ENCODE measurements at regions not wholly inside any gene's neighbourhood (a gene's known extent, or its start where the extent isn't known, plus 50 kb on each side); places are given as distances from the start of the nearest gene placed in this dataset.

DNA sequence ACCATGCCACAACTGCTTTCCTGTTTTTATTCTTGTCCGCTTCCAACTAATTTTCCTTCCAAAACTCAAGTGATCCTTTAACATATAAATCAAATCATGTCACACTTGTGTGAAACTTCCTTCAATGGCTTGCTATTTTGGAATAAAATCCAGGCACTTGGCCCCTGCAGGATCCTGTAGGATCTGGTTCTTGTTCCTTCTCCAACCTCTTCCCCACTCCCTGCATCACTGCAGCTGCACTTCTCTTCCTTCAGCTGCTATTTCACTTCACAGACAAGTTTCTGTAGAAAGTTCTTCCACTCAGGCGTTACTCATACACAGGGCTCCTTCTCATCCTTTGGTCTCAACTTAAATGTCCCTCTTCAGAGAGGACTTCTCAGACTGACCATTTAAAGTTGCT, 239.7 kb upstream of the BTG1 start:
- H3F3A ChIP-seq (replicated peaks; ENCODE audit: low read depth), result no peaks in the 10 kb centered on the region
- H3K79me2 ChIP-seq (replicated peaks; ENCODE audit: insufficient read depth), result no peaks in the 10 kb centered on the region
- H3K9me2 ChIP-seq (ENCODE audit: insufficient read depth), result no peaks in the 10 kb centered on the region; the same call in 1 of the 2 replicates
- 0 out of 3 replicates have a peak, but pooled peaks cover 3% of the 10 kb centered on the region for H3K9me3 Mint-ChIP-seq
- H3K36me3 ChIP-seq (ENCODE audit: insufficient read depth), result no peaks in the 10 kb centered on the region
- no peaks in the 10 kb centered on the region for H4K20me1 ChIP-seq (replicated peaks; ENCODE audit: insufficient read depth)
- H3K4me1 ChIP-seq (ENCODE audit: insufficient read depth), result no peaks in the 10 kb centered on the region
- DNase-seq (ENCODE audit: low spot score) (no peak), ATAC-seq (no peak)
- H3K4me2 ChIP-seq, result no peak overlapping the region
- no peak for TF ChIP-seq EZH2 (IDR thresholded peaks at IDR 0.05; ENCODE audit: low read depth, unreplicated experiment)
- H3K4me3 ChIP-seq, result no peak overlapping the region
- no peaks in the 10 kb centered on the region for H3K36me3 Mint-ChIP-seq (ENCODE audit: low read depth)
- no peak overlapping the region for H3K27ac Mint-ChIP-seq
- H3K27ac ChIP-seq (ENCODE audit: low read depth), result no peak overlapping the region
- H3K27me3 ChIP-seq (ENCODE audit: insufficient read depth), result no peaks in the 10 kb centered on the region
- H3K4me3 Mint-ChIP-seq, result no peak overlapping the region
- H3K27me3 Mint-ChIP-seq (ENCODE audit: insufficient read depth, low read depth, poor library complexity), result peaks cover 2% of the 10 kb centered on the region
- H2AFZ ChIP-seq, result no peak overlapping the region
- peaks cover 7% of the 10 kb centered on the region; the same call in 2 of the 3 replicates for H3K4me1 Mint-ChIP-seq

- Mint-ChIP-seq H3K27ac (no peak overlapping the region), H3K9me3 (0 out of 3 replicates have a peak, but pooled peaks cover 3% of the 10 kb centered on the region), H3K27me3 (ENCODE audit: insufficient read depth, low read depth, poor library complexity) (peaks cover 3% of the 10 kb centered on the region), H3K4me1 (peaks cover 7% of the 10 kb centered on the region; the same call in 2 of the 3 replicates), H3K36me3 (ENCODE audit: low read depth) (no peaks in the 10 kb centered on the region), H3K4me3 (no peak overlapping the region)
- Histone ChIP-seq H3K9me2 (ENCODE audit: insufficient read depth) (peaks cover under 1% of the 10 kb centered on the region; the same call in 1 of the 2 replicates), H3K4me3 (no peak overlapping the region), H3K79me2 (replicated peaks; ENCODE audit: insufficient read depth) (no peaks in the 10 kb centered on the region), H3K27ac (ENCODE audit: low read depth) (no peak overlapping the region), H3F3A (replicated peaks; ENCODE audit: low read depth) (no peaks in the 10 kb centered on the region), H3K4me1 (ENCODE audit: insufficient read depth) (no peaks in the 10 kb centered on the region), H3K4me2 (no peak overlapping the region), H4K20me1 (replicated peaks; ENCODE audit: insufficient read depth) (no peaks in the 10 kb centered on the region), H3K36me3 (ENCODE audit: insufficient read depth) (no peaks in the 10 kb centered on the region), H3K27me3 (ENCODE audit: insufficient read depth) (no peaks in the 10 kb centered on the region), H2AFZ (no peak overlapping the region)
- no peak for DNase-seq (ENCODE audit: low spot score)
- ATAC-seq, result no peak
- no peak for TF ChIP-seq ZNF462 (CRISPR knock-in tag; IDR thresholded peaks at IDR 0.05)
- no peak for TF ChIP-seq REST (IDR thresholded peaks at IDR 0.05; ENCODE audit: unreplicated experiment)
- TF ChIP-seq EZH2 (IDR thresholded peaks at IDR 0.05; ENCODE audit: low read depth, unreplicated experiment), result no peak
- no peak for TF ChIP-seq ZNF114 (CRISPR knock-in tag; IDR thresholded peaks at IDR 0.05)
- no peak for TF ChIP-seq STAT1 (IDR thresholded peaks at IDR 0.05; ENCODE audit: unreplicated experiment)
- TF ChIP-seq JUNB (IDR thresholded peaks at IDR 0.05; ENCODE audit: unreplicated experiment), result no peak
- no peak for TF ChIP-seq POLR2AphosphoS5 (IDR thresholded peaks at IDR 0.05; ENCODE audit: low read depth)
- TF ChIP-seq, protein P1, sequence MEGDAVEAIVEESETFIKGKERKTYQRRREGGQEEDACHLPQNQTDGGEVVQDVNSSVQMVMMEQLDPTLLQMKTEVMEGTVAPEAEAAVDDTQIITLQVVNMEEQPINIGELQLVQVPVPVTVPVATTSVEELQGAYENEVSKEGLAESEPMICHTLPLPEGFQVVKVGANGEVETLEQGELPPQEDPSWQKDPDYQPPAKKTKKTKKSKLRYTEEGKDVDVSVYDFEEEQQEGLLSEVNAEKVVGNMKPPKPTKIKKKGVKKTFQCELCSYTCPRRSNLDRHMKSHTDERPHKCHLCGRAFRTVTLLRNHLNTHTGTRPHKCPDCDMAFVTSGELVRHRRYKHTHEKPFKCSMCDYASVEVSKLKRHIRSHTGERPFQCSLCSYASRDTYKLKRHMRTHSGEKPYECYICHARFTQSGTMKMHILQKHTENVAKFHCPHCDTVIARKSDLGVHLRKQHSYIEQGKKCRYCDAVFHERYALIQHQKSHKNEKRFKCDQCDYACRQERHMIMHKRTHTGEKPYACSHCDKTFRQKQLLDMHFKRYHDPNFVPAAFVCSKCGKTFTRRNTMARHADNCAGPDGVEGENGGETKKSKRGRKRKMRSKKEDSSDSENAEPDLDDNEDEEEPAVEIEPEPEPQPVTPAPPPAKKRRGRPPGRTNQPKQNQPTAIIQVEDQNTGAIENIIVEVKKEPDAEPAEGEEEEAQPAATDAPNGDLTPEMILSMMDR (conservative IDR thresholded peaks at IDR 0.05; ENCODE audit: low read depth in 2 of 2), result no peak
- no peak for TF ChIP-seq ETS1 (IDR thresholded peaks at IDR 0.05)
- TF ChIP-seq NANOG (IDR thresholded peaks at IDR 0.05; ENCODE audit: borderline replicate concordance), result no peak
Observed at GRCh38 chr12:92384571-92384970, 238.9 kb upstream of the BTG1 start.

Data from GM23338 (cell line).